ENCODE measurements at regions not wholly inside any gene's neighbourhood (a gene's known extent, or its start where the extent isn't known, plus 50 kb on each side); places are given as distances from the start of the nearest gene placed in this dataset.

- TF ChIP-seq EGR1 (IDR thresholded peaks at IDR 0.05), result no peak
- TF ChIP-seq CEBPB (IDR thresholded peaks at IDR 0.05), result no peak
- TF ChIP-seq RAD21 (IDR thresholded peaks at IDR 0.05; ENCODE audit: low read depth), result no peak
- TF ChIP-seq YY1 (IDR thresholded peaks at IDR 0.05; ENCODE audit: low read depth), result no peak
Measured at GRCh38 chr4:110852793-110853192, 229.9 kb upstream of the PITX2 start.

- TF ChIP-seq EP300 (IDR thresholded peaks at IDR 0.05; ENCODE audit: borderline replicate concordance) (no peak), CEBPB (IDR thresholded peaks at IDR 0.05) (no peak), TCF12 (IDR thresholded peaks at IDR 0.05; ENCODE audit: low read depth) (no peak), TEAD4 (IDR thresholded peaks at IDR 0.05) (no peak), REST (IDR thresholded peaks at IDR 0.05; ENCODE audit: low read depth) (no peak), NFIC (IDR thresholded peaks at IDR 0.05) (no peak), YY1 (IDR thresholded peaks at IDR 0.05; ENCODE audit: low read depth) (no peak), CREB1 (IDR thresholded peaks at IDR 0.05; ENCODE audit: low read depth) (no peak), TAF1 (IDR thresholded peaks at IDR 0.05; ENCODE audit: low read depth) (no peak), FOXM1 (IDR thresholded peaks at IDR 0.05; ENCODE audit: borderline replicate concordance, low read depth) (no peak), EGR1 (IDR thresholded peaks at IDR 0.05) (no peak), RAD21 (IDR thresholded peaks at IDR 0.05; ENCODE audit: low read depth) (no peak), USF1 (IDR thresholded peaks at IDR 0.05) (no peak), ZBTB7A (IDR thresholded peaks at IDR 0.05; ENCODE audit: low read depth) (no peak)
Measured at GRCh38 chr4:110853242-110853641, 230.4 kb upstream of the PITX2 start.

DNA sequence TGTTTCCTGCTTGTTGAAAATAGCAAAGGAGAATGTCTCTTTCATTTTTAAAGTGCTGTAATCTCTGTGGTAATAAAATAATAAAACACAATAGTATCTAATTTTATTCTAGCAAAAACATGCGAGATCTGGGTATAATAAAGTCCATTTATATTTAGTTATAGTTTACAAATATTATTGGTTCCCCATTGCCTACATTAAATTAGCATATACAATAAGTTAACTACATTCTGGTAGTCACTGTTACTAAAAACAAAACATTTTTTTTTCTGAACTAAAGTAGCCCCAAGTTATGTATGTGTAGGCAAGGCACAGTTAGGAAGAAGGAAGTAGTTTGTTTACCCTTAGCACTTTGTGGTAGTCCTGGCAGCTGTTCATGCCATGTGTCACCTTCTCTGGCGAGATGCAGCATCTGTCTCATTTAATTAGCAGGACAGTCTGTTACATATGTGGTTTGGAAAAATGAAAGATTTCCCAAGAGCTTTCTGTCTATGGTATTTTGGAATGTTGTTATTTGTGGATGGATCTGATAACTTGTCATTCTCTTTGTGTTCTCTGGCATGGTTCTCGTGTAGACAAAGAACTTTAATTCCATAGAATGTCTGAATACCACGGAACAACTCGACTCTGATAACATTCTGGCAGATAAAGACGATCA lies 231.3 kb upstream of the PITX2 start:
- TF ChIP-seq YY1 (IDR thresholded peaks at IDR 0.05; ENCODE audit: low read depth) (no peak), CREB1 (IDR thresholded peaks at IDR 0.05; ENCODE audit: low read depth) (no peak), RAD21 (IDR thresholded peaks at IDR 0.05; ENCODE audit: low read depth) (no peak), ZBTB7A (IDR thresholded peaks at IDR 0.05; ENCODE audit: low read depth) (no peak), EP300 (IDR thresholded peaks at IDR 0.05; ENCODE audit: borderline replicate concordance) (no peak), TAF1 (IDR thresholded peaks at IDR 0.05; ENCODE audit: low read depth) (no peak), NFIC (IDR thresholded peaks at IDR 0.05) (no peak), CEBPB (IDR thresholded peaks at IDR 0.05) (no peak), FOXM1 (IDR thresholded peaks at IDR 0.05; ENCODE audit: borderline replicate concordance, low read depth) (no peak), REST (IDR thresholded peaks at IDR 0.05; ENCODE audit: low read depth) (no peak), TCF12 (IDR thresholded peaks at IDR 0.05; ENCODE audit: low read depth) (no peak)
- TF ChIP-seq, protein P1, sequence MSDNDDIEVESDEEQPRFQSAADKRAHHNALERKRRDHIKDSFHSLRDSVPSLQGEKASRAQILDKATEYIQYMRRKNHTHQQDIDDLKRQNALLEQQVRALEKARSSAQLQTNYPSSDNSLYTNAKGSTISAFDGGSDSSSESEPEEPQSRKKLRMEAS (IDR thresholded peaks at IDR 0.05), result no peak

GRCh38 chr4:110860125-110860524 lies 237.2 kb upstream of the PITX2 start:
- TF ChIP-seq TCF12 (IDR thresholded peaks at IDR 0.05; ENCODE audit: low read depth), result no peak
- no peak for TF ChIP-seq TEAD4 (IDR thresholded peaks at IDR 0.05)
- TF ChIP-seq REST (IDR thresholded peaks at IDR 0.05; ENCODE audit: low read depth), result no peak
- TF ChIP-seq FOXM1 (IDR thresholded peaks at IDR 0.05; ENCODE audit: borderline replicate concordance, low read depth), result no peak
- no peak for TF ChIP-seq TAF1 (IDR thresholded peaks at IDR 0.05; ENCODE audit: low read depth)

- TF ChIP-seq TAF1 (IDR thresholded peaks at IDR 0.05; ENCODE audit: low read depth), result no peak
- no peak for TF ChIP-seq ZBTB7A (IDR thresholded peaks at IDR 0.05; ENCODE audit: low read depth)
- TF ChIP-seq FOXM1 (IDR thresholded peaks at IDR 0.05; ENCODE audit: borderline replicate concordance, low read depth), result no peak
- no peak for TF ChIP-seq CEBPB (IDR thresholded peaks at IDR 0.05)
- TF ChIP-seq EGR1 (IDR thresholded peaks at IDR 0.05), result no peak
- TF ChIP-seq, protein P1 (IDR thresholded peaks at IDR 0.05), result no peak
- TF ChIP-seq CREB1 (IDR thresholded peaks at IDR 0.05; ENCODE audit: low read depth), result no peak
- no peak for TF ChIP-seq TCF12 (IDR thresholded peaks at IDR 0.05; ENCODE audit: low read depth)
- no peak for TF ChIP-seq REST (IDR thresholded peaks at IDR 0.05; ENCODE audit: low read depth)
- TF ChIP-seq NFIC (IDR thresholded peaks at IDR 0.05), result no peak
- TF ChIP-seq RAD21 (IDR thresholded peaks at IDR 0.05; ENCODE audit: low read depth), result no peak
- TF ChIP-seq TEAD4 (IDR thresholded peaks at IDR 0.05), result no peak
- no peak for TF ChIP-seq YY1 (IDR thresholded peaks at IDR 0.05; ENCODE audit: low read depth)
- TF ChIP-seq EP300 (IDR thresholded peaks at IDR 0.05; ENCODE audit: borderline replicate concordance), result no peak
Measured at GRCh38 chr4:110860901-110861300, 238.0 kb upstream of the PITX2 start.

Measured in Ishikawa (cell line).